Uterus (tissue), 3 donors: ENCODE measurements at regions not wholly inside any gene's neighbourhood (a gene's known extent, or its start where the extent isn't known, plus 50 kb on each side); places are given as distances from the start of the nearest gene placed in this dataset.

Experiments
- DNase-seq, 2 donors: peaks; one replicate each; pipeline ENCODE4 v3.0.0-alpha.2; 2019 to 2020
- H3K27ac ChIP-seq, 2 donors: fragments of 200-600 bp; sonication (generic); 1 replicate in 1 of 2; 2 replicates in 1 of 2; pipeline ENCODE4 v1.5.1; 2016 to 2018
- H3K27me3 ChIP-seq, 2 donors: fragments of 200-600 bp; sonication (generic); one replicate each; pipeline ENCODE4 v1.5.1; 2018 to 2019; ENCODE audit warnings: control low read depth in 1 of 2
- H3K36me3 ChIP-seq, 2 donors: fragments of 200-600 bp; sonication (generic); one replicate each; pipeline ENCODE4 v1.5.1; 2019; ENCODE audit warnings: control low read depth in 1 of 2
- H3K4me1 ChIP-seq, 2 donors: fragments of 200-600 bp; sonication (generic); one replicate each; pipeline ENCODE4 v1.5.1; 2018 to 2019; ENCODE audit warnings: control low read depth in 1 of 2
- H3K4me3 ChIP-seq, 2 donors: fragments of 200-600 bp; sonication (generic); 1 replicate in 1 of 2; 2 replicates in 1 of 2; pipeline ENCODE4 v1.5.1; 2018 to 2019; ENCODE audit warnings: mild to moderate bottlenecking in 1 of 2
- H3K9me3 ChIP-seq, 2 donors: fragments of 200-600 bp; sonication (generic); one replicate each; pipeline ENCODE4 v1.5.1; 2019; ENCODE audit warnings: control low read depth in 1 of 2
- POLR2A ChIP-seq, 2 donors: fragments of 450-650 bp; IDR thresholded peaks; one replicate each; pipeline ENCODE4 v1.6.1; 2016; ENCODE audit warnings: antibody characterized with exemption in 2 of 2, mild to moderate bottlenecking in 1 of 2, moderate library complexity in 1 of 2
- intact Hi-C: fragments of 100-400 bp; cut with DNase I; formaldehyde crosslinking; loops from one replicate; pipeline ENCODE4 v1.15.1; 2023; ENCODE audit warnings: low total_unique reads
- TF ChIP-seq, protein P1 (sequence below), 4 experiments: fragments of 200-600 bp in 2 of 4; fragments of 450-650 bp in 2 of 4; sonication (generic) in 2 of 4; IDR thresholded peaks; one replicate each; pipeline ENCODE4 v1.5.1; 2016 to 2019; ENCODE audit warnings: antibody characterized with exemption in 4 of 4, mild to moderate bottlenecking in 2 of 4, moderate library complexity in 1 of 4
- donor health status: DM: yes; HTN: yes; CAD: no.

GRCh38 chr7:85866540-85866939 is 679.7 kb upstream of the SEMA3D start:
- Histone ChIP-seq H3K9me3 (no peaks in the 10 kb centered on the region), H3K27me3 (no peaks in the 10 kb centered on the region), H3K4me3 (no peak overlapping the region), H3K4me1 (no peaks in the 10 kb centered on the region), H3K36me3 (no peaks in the 10 kb centered on the region), H3K27ac (no peak overlapping the region)
- intact Hi-C loops: no loop called here
- DNase-seq: no peak
- TF ChIP-seq, protein P1, sequence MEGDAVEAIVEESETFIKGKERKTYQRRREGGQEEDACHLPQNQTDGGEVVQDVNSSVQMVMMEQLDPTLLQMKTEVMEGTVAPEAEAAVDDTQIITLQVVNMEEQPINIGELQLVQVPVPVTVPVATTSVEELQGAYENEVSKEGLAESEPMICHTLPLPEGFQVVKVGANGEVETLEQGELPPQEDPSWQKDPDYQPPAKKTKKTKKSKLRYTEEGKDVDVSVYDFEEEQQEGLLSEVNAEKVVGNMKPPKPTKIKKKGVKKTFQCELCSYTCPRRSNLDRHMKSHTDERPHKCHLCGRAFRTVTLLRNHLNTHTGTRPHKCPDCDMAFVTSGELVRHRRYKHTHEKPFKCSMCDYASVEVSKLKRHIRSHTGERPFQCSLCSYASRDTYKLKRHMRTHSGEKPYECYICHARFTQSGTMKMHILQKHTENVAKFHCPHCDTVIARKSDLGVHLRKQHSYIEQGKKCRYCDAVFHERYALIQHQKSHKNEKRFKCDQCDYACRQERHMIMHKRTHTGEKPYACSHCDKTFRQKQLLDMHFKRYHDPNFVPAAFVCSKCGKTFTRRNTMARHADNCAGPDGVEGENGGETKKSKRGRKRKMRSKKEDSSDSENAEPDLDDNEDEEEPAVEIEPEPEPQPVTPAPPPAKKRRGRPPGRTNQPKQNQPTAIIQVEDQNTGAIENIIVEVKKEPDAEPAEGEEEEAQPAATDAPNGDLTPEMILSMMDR (IDR thresholded peaks at IDR 0.05): no peak
- TF ChIP-seq POLR2A (IDR thresholded peaks at IDR 0.05): no peak

DNA sequence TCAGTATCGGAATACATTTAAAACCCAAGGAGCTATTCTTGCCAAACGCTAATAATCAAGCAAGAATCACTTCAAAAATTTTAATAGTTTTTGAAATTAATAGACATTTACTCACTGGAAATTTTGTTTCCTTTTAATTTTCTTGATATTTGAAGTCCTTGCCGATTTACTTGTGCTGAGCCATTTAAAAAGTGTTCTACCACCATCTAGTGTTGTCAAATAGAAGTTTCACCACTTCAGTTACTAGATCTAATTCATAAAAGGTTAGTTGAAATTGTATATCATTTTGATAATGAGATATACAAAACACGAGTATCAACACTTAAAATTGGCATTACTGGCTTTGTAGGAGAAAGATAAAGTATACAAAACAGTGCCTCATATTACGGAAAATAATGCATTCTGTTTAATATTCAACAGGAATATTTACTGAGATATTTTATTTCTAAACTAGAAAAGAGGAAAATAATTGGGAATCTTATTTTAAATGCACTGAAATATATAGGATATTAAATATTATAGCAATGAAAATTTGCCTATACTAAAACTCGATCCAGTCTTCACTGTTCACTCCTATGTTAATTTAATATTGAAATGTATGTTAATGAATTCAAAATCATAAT is 664.8 kb upstream of the SEMA3D start:
- intact Hi-C loops: no loop called here
- Histone ChIP-seq H3K4me3 (no peak overlapping the region), H3K36me3 (no peaks in the 10 kb centered on the region), H3K9me3 (no peaks in the 10 kb centered on the region), H3K27me3 (no peaks in the 10 kb centered on the region), H3K27ac (no peak overlapping the region), H3K4me1 (no peaks in the 10 kb centered on the region)
- no peak for DNase-seq
- TF ChIP-seq, protein P1 (IDR thresholded peaks at IDR 0.05): no peak
- no peak for TF ChIP-seq POLR2A (IDR thresholded peaks at IDR 0.05)

- intact Hi-C loops: no loop called here
- TF ChIP-seq POLR2A (IDR thresholded peaks at IDR 0.05): no peak
- TF ChIP-seq, protein P1 (IDR thresholded peaks at IDR 0.05): no peak
- no peak overlapping the region for H3K4me3 ChIP-seq
- no peaks in the 10 kb centered on the region for H3K27me3 ChIP-seq
- H3K4me1 ChIP-seq: no peaks in the 10 kb centered on the region
- H3K36me3 ChIP-seq: no peaks in the 10 kb centered on the region
- H3K27ac ChIP-seq: no peak overlapping the region
- H3K9me3 ChIP-seq: no peaks in the 10 kb centered on the region
- no peak for DNase-seq
Measured at GRCh38 chr7:85850381-85850780, 663.5 kb upstream of the SEMA3D start.

DNA sequence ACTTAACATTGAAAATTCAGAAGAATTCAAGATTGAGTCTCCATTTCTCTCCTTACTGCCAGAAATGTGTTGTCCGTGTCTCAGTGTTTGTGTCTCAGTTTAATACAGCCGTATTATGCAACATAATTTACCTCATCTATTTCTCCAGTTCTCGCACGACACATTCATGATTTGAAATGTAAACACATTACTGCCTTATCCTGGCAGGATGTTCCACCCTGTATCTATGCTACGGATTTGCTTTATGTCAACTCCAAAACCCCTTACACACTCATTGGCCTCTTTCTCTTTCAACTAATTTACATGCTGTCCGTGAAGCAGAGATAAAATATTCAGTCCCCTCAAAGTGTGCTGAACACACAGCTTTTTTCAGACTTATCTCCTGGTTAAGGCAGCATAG is 653.7 kb upstream of the SEMA3D start:
- Histone ChIP-seq H3K9me3 (no peaks in the 10 kb centered on the region), H3K27ac (no peak overlapping the region), H3K4me1 (no peaks in the 10 kb centered on the region), H3K4me3 (no peak overlapping the region), H3K27me3 (no peaks in the 10 kb centered on the region), H3K36me3 (no peaks in the 10 kb centered on the region)
- no peak for DNase-seq
- intact Hi-C loops: no loop called here
- TF ChIP-seq POLR2A (IDR thresholded peaks at IDR 0.05): no peak
- TF ChIP-seq, protein P1 (IDR thresholded peaks at IDR 0.05): no peak

- no peak for TF ChIP-seq POLR2A (IDR thresholded peaks at IDR 0.05)
- no peaks in the 10 kb centered on the region for H3K9me3 ChIP-seq
- no peak overlapping the region for H3K27ac ChIP-seq
- no peaks in the 10 kb centered on the region for H3K27me3 ChIP-seq
- no peak overlapping the region for H3K4me3 ChIP-seq
- DNase-seq: no peak
- no peaks in the 10 kb centered on the region for H3K36me3 ChIP-seq
- intact Hi-C loops: no loop called here
- H3K4me1 ChIP-seq: no peaks in the 10 kb centered on the region
Measured at GRCh38 chr7:85833066-85833465, 646.2 kb upstream of the SEMA3D start.

- no peaks in the 10 kb centered on the region for H3K36me3 ChIP-seq
- no peak for DNase-seq
- no peaks in the 10 kb centered on the region for H3K27me3 ChIP-seq
- no peak overlapping the region for H3K4me3 ChIP-seq
- no peak overlapping the region for H3K27ac ChIP-seq
- H3K4me1 ChIP-seq: no peaks in the 10 kb centered on the region
- no peaks in the 10 kb centered on the region for H3K9me3 ChIP-seq
- TF ChIP-seq POLR2A (IDR thresholded peaks at IDR 0.05): no peak
- TF ChIP-seq, protein P1 (IDR thresholded peaks at IDR 0.05): no peak
- intact Hi-C loops: no loop called here
Measured at GRCh38 chr7:85830982-85831381, 644.1 kb upstream of the SEMA3D start.
